GM12873 (cell line): ENCODE measurements at regions not wholly inside any gene's neighbourhood (a gene's known extent, or its start where the extent isn't known, plus 50 kb on each side); places are given as distances from the start of the nearest gene placed in this dataset.

Source experiments
- TF ChIP-seq, protein P1 (sequence below): IDR thresholded peaks from 2 replicates; pipeline ENCODE4 v1.5.1; 2012; ENCODE audit warnings: low read depth, mild to moderate bottlenecking, moderate library complexity, low read length, control low read depth; ENCODE audit not compliant: insufficient read depth; ENCODE audit errors: missing control alignments

DNA sequence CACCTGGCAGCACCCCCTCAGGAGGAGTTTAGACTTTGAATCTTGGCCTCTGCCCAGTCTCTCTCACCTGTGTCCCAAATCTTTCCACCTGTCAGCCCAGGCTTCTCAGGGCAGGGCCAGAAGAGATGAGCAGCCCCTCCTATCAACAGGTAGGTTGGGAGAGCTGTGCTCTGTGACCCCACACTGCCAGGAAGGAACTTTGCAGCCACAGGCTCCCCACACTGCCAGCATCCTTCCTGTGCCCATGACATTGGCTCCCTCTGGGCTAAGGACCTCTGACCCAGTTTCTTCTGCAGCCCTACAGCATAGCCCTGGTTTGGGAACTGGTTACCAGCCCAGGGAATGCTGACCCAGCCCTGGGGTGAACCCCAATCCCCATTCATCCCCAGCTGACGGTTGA, 115.7 kb upstream of the IQSEC1 start:
- TF ChIP-seq, protein P1, sequence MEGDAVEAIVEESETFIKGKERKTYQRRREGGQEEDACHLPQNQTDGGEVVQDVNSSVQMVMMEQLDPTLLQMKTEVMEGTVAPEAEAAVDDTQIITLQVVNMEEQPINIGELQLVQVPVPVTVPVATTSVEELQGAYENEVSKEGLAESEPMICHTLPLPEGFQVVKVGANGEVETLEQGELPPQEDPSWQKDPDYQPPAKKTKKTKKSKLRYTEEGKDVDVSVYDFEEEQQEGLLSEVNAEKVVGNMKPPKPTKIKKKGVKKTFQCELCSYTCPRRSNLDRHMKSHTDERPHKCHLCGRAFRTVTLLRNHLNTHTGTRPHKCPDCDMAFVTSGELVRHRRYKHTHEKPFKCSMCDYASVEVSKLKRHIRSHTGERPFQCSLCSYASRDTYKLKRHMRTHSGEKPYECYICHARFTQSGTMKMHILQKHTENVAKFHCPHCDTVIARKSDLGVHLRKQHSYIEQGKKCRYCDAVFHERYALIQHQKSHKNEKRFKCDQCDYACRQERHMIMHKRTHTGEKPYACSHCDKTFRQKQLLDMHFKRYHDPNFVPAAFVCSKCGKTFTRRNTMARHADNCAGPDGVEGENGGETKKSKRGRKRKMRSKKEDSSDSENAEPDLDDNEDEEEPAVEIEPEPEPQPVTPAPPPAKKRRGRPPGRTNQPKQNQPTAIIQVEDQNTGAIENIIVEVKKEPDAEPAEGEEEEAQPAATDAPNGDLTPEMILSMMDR = no peak

DNA sequence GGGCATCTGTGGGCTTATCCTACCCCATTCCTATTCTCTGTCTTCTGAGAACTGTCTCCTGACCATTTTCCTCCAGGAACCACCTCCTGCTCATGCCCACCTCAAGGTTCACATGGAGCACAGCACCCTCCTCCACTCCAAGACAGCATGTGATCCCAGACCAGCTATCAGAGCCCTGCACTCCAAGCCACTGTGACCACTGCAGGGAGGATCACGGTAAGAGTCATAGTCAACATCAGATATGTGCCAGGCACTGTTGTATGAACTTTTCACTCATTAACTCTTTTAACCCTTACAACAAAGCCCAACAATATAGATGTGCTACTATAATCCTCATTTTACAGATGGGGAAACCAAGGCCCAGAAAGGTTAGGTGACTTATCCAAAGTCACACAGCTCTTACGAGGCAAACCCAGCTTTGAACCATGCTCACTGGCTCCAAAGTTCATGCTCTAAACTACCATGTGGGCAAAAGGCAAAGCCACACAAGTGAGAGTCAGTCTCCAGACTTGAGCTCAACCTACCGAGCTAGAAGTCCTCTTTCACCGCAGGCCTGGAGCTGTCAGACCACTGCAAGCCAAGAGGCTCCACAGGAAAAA, 115.1 kb upstream of the IQSEC1 start:
- TF ChIP-seq, protein P1 = no peak

DNA sequence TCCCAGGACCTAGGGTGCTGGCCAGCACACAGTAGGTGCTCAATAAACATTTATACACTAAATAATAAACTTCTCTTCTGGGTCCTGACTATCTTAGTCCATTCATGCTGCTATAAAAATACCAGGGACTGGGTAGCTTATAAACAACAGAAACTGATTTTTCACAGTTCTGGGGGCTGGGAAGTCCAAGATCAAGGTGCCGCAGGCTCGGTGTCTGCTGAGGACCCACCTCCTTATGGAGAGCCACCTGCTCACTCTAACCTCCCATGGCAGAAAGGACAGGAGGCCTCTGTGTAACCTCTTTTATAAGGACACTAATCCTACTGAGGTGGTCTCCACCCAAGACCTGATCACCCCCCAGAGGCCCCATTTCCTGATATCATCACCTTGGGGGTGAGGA, 114.4 kb upstream of the IQSEC1 start:
- TF ChIP-seq, protein P1 = no peak

DNA sequence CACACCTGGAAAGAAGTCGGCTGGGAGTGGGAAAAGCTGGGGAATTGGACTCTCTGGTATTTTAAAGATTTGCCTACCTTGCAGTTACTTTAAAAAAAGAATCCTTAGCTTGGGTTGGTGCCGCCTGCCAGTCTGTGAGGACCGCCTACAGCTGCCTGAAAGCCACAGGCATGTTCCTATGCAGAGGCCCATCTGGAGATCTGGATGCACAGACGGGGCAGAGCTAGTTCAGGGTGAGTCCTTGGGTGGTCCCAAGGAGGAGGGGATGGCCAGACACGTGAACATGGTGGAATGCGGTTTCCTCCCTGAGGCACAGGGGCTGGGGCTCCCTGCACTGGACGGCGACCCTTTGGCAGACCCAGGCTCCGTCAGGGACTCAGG, 113.2 kb upstream of the IQSEC1 start:
- TF ChIP-seq, protein P1 = no peak

DNA sequence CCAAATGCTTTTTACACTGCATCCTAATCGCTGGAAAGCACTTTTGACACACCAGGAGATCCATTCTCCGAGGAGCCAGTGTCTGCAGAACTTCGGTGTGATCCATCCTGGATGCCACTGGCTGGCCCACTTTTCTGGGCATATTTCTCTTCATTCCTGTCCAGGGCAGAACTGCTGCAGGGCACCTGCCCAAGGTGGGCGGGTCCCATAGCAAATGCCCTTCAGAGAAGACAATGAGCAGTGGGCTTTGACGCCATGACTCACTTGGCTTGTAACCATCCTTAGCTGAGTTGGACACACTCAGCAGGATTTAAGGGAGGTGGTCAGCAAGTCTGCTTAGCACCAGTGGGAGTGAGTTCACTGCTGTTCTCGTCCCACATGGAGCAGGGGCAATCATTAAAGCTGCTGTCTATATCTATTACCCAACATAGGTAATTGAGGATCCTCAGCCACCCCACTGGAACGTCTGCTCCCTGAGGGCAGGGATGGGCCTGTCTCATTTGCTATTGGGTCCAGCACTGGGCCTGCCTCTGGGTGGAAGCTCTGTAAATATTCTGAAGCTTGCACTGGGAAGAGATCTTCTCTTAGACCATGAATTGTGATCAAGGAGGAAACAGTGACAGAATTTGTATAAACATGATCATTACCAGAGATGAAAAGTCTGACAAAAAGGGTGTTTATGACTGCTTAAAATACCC, 112.7 kb upstream of the IQSEC1 start:
- TF ChIP-seq, protein P1 = no peak

DNA sequence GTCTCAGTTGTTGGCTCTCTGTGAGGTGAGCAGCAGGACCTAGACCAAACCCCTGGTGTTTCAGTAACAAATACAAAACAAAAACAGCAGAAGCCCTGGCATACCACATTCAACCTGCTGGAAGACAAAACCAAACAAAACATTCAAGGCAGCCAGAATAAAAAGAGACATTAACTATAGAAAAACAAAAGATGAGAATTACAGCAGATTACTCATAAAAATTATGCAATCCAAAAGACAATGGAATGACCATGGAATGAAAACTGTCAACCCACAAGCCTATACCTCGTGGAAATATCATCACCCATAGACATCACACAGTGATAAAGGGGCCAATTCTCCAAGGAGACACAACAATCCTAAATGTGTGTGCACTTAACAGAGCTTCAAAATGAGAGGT, 106.0 kb upstream of the IQSEC1 start:
- TF ChIP-seq, protein P1 = no peak

DNA sequence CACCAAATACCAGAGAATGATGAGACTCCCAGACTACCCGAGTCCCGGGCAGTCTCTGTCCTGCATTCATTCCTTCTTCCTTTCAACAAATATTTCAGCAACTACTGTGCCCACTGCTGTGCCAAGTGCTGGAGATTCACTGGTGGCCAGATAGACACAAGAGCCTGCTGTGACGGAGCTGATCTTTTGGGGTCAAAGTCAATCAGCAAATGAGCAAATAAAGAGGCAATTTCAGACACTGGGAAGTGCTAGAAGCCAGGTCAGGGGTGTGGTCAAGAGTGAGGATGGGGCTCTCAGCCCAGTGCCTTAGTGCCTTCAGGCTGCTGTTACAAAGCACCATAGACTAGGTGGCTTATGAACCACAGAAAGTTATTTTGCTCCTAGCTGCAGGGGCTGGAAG, 104.9 kb upstream of the IQSEC1 start:
- TF ChIP-seq, protein P1 = no peak
